GM21423 (cell line): ENCODE measurements at regions not wholly inside any gene's neighbourhood (a gene's known extent, or its start where the extent isn't known, plus 50 kb on each side); places are given as distances from the start of the nearest gene placed in this dataset.

ENCODE experiments used
- ATAC-seq: cut with Tn5 transposase; IDR thresholded peaks from one replicate; pipeline ENCODE4 v1.9.1; 2021; ENCODE audit warnings: mild to moderate bottlenecking, moderate library complexity; ENCODE audit not compliant: unreplicated experiment

- no peak for ATAC-seq
Measured at GRCh38 chrX:21056622-21057021, 317.6 kb upstream of the CNKSR2 start.

- ATAC-seq = no peak
Measured at GRCh38 chrX:21047034-21047455, 327.2 kb upstream of the CNKSR2 start.

- ATAC-seq = no peak
Measured at GRCh38 chrX:21014326-21014725, 359.9 kb upstream of the CNKSR2 start.

GRCh38 chrX:21004835-21005234 is 369.4 kb upstream of the CNKSR2 start:
- ATAC-seq = no peak

GRCh38 chrX:20995829-20996228 is 378.4 kb upstream of the CNKSR2 start:
- ATAC-seq = no peak

- ATAC-seq = no peak
Measured at GRCh38 chrX:20989361-20989760, 384.9 kb upstream of the CNKSR2 start.

- ATAC-seq = no peak
Measured at GRCh38 chrX:20988804-20989203, 385.4 kb upstream of the CNKSR2 start.

GRCh38 chrX:20988118-20988517 is 386.1 kb upstream of the CNKSR2 start:
- no peak for ATAC-seq

GRCh38 chrX:20980426-20980825 is 393.8 kb upstream of the CNKSR2 start:
- ATAC-seq = no peak

GRCh38 chrX:20974326-20974725 is 399.9 kb upstream of the CNKSR2 start:
- no peak for ATAC-seq

- no peak for ATAC-seq
Measured at GRCh38 chrX:20973038-20973437, 401.2 kb upstream of the CNKSR2 start.

GRCh38 chrX:20971250-20971649 is 403.0 kb upstream of the CNKSR2 start:
- no peak for ATAC-seq

GRCh38 chrX:20969565-20969964 is 404.7 kb upstream of the CNKSR2 start:
- no peak for ATAC-seq

- no peak for ATAC-seq
Measured at GRCh38 chrX:20968996-20969395, 405.2 kb upstream of the CNKSR2 start.

- ATAC-seq = no peak
Measured at GRCh38 chrX:20967725-20968124, 406.5 kb upstream of the CNKSR2 start.

GRCh38 chrX:20965270-20966044 is 408.8 kb upstream of the CNKSR2 start:
- ATAC-seq = no peak

- no peak for ATAC-seq
Measured at GRCh38 chrX:20954014-20954413, 420.2 kb upstream of the CNKSR2 start.

- no peak for ATAC-seq
Measured at GRCh38 chrX:20952180-20952579, 422.0 kb upstream of the CNKSR2 start.

GRCh38 chrX:20951016-20951810 is 423.0 kb upstream of the CNKSR2 start:
- no peak for ATAC-seq

GRCh38 chrX:20947411-20947912 is 426.8 kb upstream of the CNKSR2 start:
- ATAC-seq = no peak

GRCh38 chrX:20913760-20914159 is 460.5 kb upstream of the CNKSR2 start:
- no peak for ATAC-seq

GRCh38 chrX:20906571-20906970 is 467.6 kb upstream of the CNKSR2 start:
- ATAC-seq = no peak
